Epithelial cell of esophagus (primary cell): ENCODE measurements at regions not wholly inside any gene's neighbourhood (a gene's known extent, or its start where the extent isn't known, plus 50 kb on each side); places are given as distances from the start of the nearest gene placed in this dataset.

Experiments
- DNase-seq: peaks from one replicate; pipeline ENCODE4 v3.0.0; 2010; ENCODE audit warnings: low read depth
- H3K4me3 ChIP-seq: 2 replicates; pipeline ENCODE4 v1.5.1; 2011; ENCODE audit warnings: mild to moderate bottlenecking, low read length, control low read depth
- CTCF ChIP-seq: IDR thresholded peaks from 2 replicates; pipeline ENCODE4 v1.5.1; 2011; ENCODE audit warnings: low read depth, mild to moderate bottlenecking, low read length, control low read depth, inconsistent platforms; ENCODE audit not compliant: insufficient read depth; ENCODE audit errors: missing control alignments

GRCh38 chr13:72109863-72110262, 242.9 kb upstream of the DACH1 start:
- no peak for TF ChIP-seq CTCF
- DNase-seq = peak; percentile 55
- H3K4me3 ChIP-seq = no peak overlapping the region

GRCh38 chr13:72104656-72105180, 237.7 kb upstream of the DACH1 start:
- DNase-seq = peak; percentile 83
- TF ChIP-seq CTCF = no peak
- H3K4me3 ChIP-seq = no peak overlapping the region

- DNase-seq = no peak
These were observed 234.9 kb upstream of the DACH1 start for GRCh38 chr13:72101768-72102400.

GRCh38 chr13:72100339-72100738, 233.3 kb upstream of the DACH1 start:
- no peak overlapping the region for H3K4me3 ChIP-seq

More at GRCh38 chr13:72101768-72102400, 234.9 kb upstream of the DACH1 start:
- no peak overlapping the region for H3K4me3 ChIP-seq
- no peak for TF ChIP-seq CTCF

GRCh38 chr13:72097568-72097967, 230.6 kb upstream of the DACH1 start:
- TF ChIP-seq CTCF = no peak
- DNase-seq = peak; percentile 78
- H3K4me3 ChIP-seq = no peak overlapping the region

More at GRCh38 chr13:72100339-72100738, 233.3 kb upstream of the DACH1 start:
- no peak for DNase-seq
- TF ChIP-seq CTCF = no peak

- TF ChIP-seq CTCF = no peak
- DNase-seq = no peak
These were observed 226.3 kb upstream of the DACH1 start for GRCh38 chr13:72093262-72093661.

GRCh38 chr13:72074663-72075062, 207.7 kb upstream of the DACH1 start:
- DNase-seq = no peak
- no peak overlapping the region for H3K4me3 ChIP-seq
- TF ChIP-seq CTCF = no peak

More at GRCh38 chr13:72093262-72093661, 226.3 kb upstream of the DACH1 start:
- H3K4me3 ChIP-seq = no peak overlapping the region
